Activated CD8-positive, alpha-beta memory T cell treated with anti-CD3 and anti-CD28 coated beads for 1 hour (primary cell): ENCODE measurements at regions not wholly inside any gene's neighbourhood (a gene's known extent, or its start where the extent isn't known, plus 50 kb on each side); places are given as distances from the start of the nearest gene placed in this dataset.
"Not testable (repeated sequence)": the region's sequence is repeated elsewhere in the genome, so short reads cannot be mapped to it uniquely, and the experiment has no call there.

Experiments used
- DNase-seq, 2 donors: peaks; one replicate each; pipeline ENCODE4 v3.0.0-alpha.2; 2020; ENCODE audit warnings: low read depth in 1 of 2; ENCODE audit errors: extremely low read depth in 1 of 2

GRCh38 chr7:17083392-17084165 is 201.8 kb upstream of the AGR3 start:
- DNase-seq = no peak

GRCh38 chr7:17084166-17084475 is 202.3 kb upstream of the AGR3 start:
- DNase-seq = no peak

- DNase-seq = no peak
Observed at GRCh38 chr7:17085186-17085585, 203.4 kb upstream of the AGR3 start.

- no peak for DNase-seq
Observed at GRCh38 chr7:17086403-17086802, 204.6 kb upstream of the AGR3 start.

- DNase-seq = no peak
Observed at GRCh38 chr7:17090751-17091150, 207.7 kb upstream of the AHR start.

GRCh38 chr7:17093461-17093860 is 205.0 kb upstream of the AHR start:
- no peak for DNase-seq

- DNase-seq = no peak
Observed at GRCh38 chr7:17094963-17095574, 203.4 kb upstream of the AHR start.

- no peak for DNase-seq
Observed at GRCh38 chr7:17095931-17096330, 202.5 kb upstream of the AHR start.

- DNase-seq = no peak
Observed at GRCh38 chr7:17097668-17098297, 200.7 kb upstream of the AHR start.

GRCh38 chr7:17098515-17098914 is 199.9 kb upstream of the AHR start:
- DNase-seq = no peak

GRCh38 chr7:17099083-17099973 is 199.1 kb upstream of the AHR start:
- DNase-seq = no peak

- DNase-seq = not testable (repeated sequence)
Observed at GRCh38 chr7:17099974-17100509, 198.4 kb upstream of the AHR start.

GRCh38 chr7:17101207-17101696 is 197.2 kb upstream of the AHR start:
- DNase-seq = no peak

- no peak for DNase-seq
Observed at GRCh38 chr7:17103170-17103569, 195.3 kb upstream of the AHR start.

GRCh38 chr7:17103984-17104383 is 194.5 kb upstream of the AHR start:
- DNase-seq = no peak

GRCh38 chr7:17104419-17104818 is 194.0 kb upstream of the AHR start:
- DNase-seq = no peak

GRCh38 chr7:17105701-17106100 is 192.8 kb upstream of the AHR start:
- no peak for DNase-seq

GRCh38 chr7:17108049-17108584 is 190.3 kb upstream of the AHR start:
- DNase-seq = no peak

GRCh38 chr7:17109020-17109419 is 189.4 kb upstream of the AHR start:
- no peak for DNase-seq

- DNase-seq = not testable (repeated sequence)
Observed at GRCh38 chr7:17113770-17114169, 184.7 kb upstream of the AHR start.

- no peak for DNase-seq
Observed at GRCh38 chr7:17118412-17118811, 180.0 kb upstream of the AHR start.
